MCF 10A (cell line): ENCODE measurements at regions not wholly inside any gene's neighbourhood (a gene's known extent, or its start where the extent isn't known, plus 50 kb on each side); places are given as distances from the start of the nearest gene placed in this dataset.

Experiments used
- BruUV-seq: library from RNA; stranded (reverse); fragments of 400-500 nt; replicated peaks from 2 replicates; lab custom pipeline; 2021; lab: Mats Ljungman, UMichigan
- CTCF ChIA-PET: fragments of 300-600 bp; sonication (Branson Sonifier 250); formaldehyde crosslinking; extraction: SDS; loops from one replicate; lab custom pipeline; 2021; ENCODE audit warnings: antibody characterized with exemption, inconsistent platforms; lab: Yijun Ruan, JAX
- POLR2A ChIA-PET: fragments of 300-600, 350-650 bp; sonication (Branson Sonifier 250); formaldehyde crosslinking; extraction: SDS; loops from one replicate; lab custom pipeline; 2020; ENCODE audit warnings: antibody characterized with exemption, inconsistent platforms; lab: Yijun Ruan, JAX
- DNase-seq: peaks from one replicate; pipeline ENCODE4 v3.0.0-alpha.2; 2018; ENCODE audit not compliant: unreplicated experiment
- H3K27ac Mint-ChIP-seq: one replicate; pipeline ENCODE4 v1.8.0; 2022; ENCODE audit warnings: mild to moderate bottlenecking, low read depth, mixed read lengths; ENCODE audit not compliant: unreplicated experiment
- H3K27me3 Mint-ChIP-seq: one replicate; pipeline ENCODE4 v1.8.0; 2022; ENCODE audit warnings: mixed read lengths; ENCODE audit not compliant: insufficient read depth, unreplicated experiment
- H3K36me3 Mint-ChIP-seq: one replicate; pipeline ENCODE4 v1.8.0; 2022; ENCODE audit warnings: mild to moderate bottlenecking, moderate library complexity, mixed read lengths; ENCODE audit not compliant: insufficient read depth, unreplicated experiment
- H3K4me1 Mint-ChIP-seq: one replicate; pipeline ENCODE4 v1.8.0; 2022; ENCODE audit warnings: mixed read lengths; ENCODE audit not compliant: insufficient read depth, unreplicated experiment
- H3K4me3 Mint-ChIP-seq: one replicate; pipeline ENCODE4 v1.8.0; 2022; ENCODE audit warnings: mild to moderate bottlenecking, moderate library complexity, mixed read lengths; ENCODE audit not compliant: unreplicated experiment
- H3K9me3 Mint-ChIP-seq: one replicate; pipeline ENCODE4 v1.8.0; 2022; ENCODE audit warnings: mixed read lengths; ENCODE audit not compliant: unreplicated experiment
- intact Hi-C: fragments of 100-400 bp; cut with micrococcal nuclease; formaldehyde crosslinking; loops from 2 replicates; pipeline ENCODE4 v1.14.1; 2022
- TF ChIP-seq, protein P1 (sequence below): fragments of 200-600 bp; IDR thresholded peaks from one replicate; pipeline ENCODE4 v1.8.0; 2022; ENCODE audit warnings: antibody characterized with exemption, mild to moderate bottlenecking; ENCODE audit not compliant: unreplicated experiment

DNA sequence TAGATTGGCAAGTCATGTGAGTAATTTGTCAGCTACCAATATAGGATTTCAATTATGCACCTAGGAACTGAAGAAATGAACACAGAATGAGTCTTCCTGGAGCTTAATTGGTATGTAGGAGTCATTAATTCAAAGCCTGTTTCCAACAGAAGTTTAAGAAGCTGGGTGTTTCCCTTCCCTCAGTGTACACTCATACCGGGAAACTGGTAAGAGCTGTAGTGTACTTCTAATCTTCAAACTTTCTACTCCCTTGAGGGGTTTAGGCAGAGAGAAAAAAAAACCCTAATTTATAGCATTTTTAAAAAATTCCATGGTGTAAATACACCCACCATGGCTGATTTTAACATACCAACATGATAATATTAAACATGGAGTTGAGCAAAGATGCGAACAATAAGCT, 665.7 kb upstream of the SLITRK5 start:
- CTCF ChIA-PET, result interaction anchor here (0.6 kb wide), 1 partner anchor 270 kb away, joined by 3 read pairs; no protein-coding TSS in a partner anchor
- TF ChIP-seq, protein P1, sequence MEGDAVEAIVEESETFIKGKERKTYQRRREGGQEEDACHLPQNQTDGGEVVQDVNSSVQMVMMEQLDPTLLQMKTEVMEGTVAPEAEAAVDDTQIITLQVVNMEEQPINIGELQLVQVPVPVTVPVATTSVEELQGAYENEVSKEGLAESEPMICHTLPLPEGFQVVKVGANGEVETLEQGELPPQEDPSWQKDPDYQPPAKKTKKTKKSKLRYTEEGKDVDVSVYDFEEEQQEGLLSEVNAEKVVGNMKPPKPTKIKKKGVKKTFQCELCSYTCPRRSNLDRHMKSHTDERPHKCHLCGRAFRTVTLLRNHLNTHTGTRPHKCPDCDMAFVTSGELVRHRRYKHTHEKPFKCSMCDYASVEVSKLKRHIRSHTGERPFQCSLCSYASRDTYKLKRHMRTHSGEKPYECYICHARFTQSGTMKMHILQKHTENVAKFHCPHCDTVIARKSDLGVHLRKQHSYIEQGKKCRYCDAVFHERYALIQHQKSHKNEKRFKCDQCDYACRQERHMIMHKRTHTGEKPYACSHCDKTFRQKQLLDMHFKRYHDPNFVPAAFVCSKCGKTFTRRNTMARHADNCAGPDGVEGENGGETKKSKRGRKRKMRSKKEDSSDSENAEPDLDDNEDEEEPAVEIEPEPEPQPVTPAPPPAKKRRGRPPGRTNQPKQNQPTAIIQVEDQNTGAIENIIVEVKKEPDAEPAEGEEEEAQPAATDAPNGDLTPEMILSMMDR, result no peak
- no peaks in the 10 kb centered on the region for H3K36me3 Mint-ChIP-seq
- DNase-seq, result no peak
- intact Hi-C loops, result no loop called here
- POLR2A ChIA-PET, result no interaction called here
- H3K4me1 Mint-ChIP-seq, result no peaks in the 10 kb centered on the region
- BruUV-seq, result no TSS peak
- H3K27me3 Mint-ChIP-seq, result no peaks in the 10 kb centered on the region
- H3K9me3 Mint-ChIP-seq, result peaks cover 18% of the 10 kb centered on the region
- no peak overlapping the region for H3K4me3 Mint-ChIP-seq
- H3K27ac Mint-ChIP-seq, result no peak overlapping the region

DNA sequence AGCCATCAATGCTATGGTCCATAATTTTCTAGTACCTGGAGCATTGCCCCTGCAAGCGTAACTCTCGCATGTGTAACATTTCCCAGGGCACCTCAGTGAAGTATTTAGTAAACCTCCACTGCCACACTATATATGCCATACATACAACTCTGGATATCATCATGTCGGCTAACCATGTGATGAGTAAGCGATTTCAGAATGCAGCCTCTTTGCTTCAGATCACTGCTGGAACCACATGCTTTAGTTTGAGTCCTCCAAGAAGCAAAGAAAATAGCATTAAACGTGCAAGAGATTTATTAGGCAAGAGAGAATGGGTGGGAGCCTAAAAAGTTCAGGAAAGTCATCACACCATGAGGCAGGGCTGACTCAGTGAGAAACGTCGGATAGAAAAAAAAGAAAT, 635.6 kb upstream of the SLITRK5 start:
- no peak overlapping the region for H3K4me3 Mint-ChIP-seq
- H3K36me3 Mint-ChIP-seq, result no peaks in the 10 kb centered on the region
- intact Hi-C loops, result no loop called here
- no peak overlapping the region for H3K27ac Mint-ChIP-seq
- TF ChIP-seq, protein P1, result no peak
- CTCF ChIA-PET, result no interaction called here
- no peaks in the 10 kb centered on the region for H3K27me3 Mint-ChIP-seq
- no peaks in the 10 kb centered on the region for H3K9me3 Mint-ChIP-seq
- POLR2A ChIA-PET, result no interaction called here
- BruUV-seq, result no TSS peak
- no peaks in the 10 kb centered on the region for H3K4me1 Mint-ChIP-seq
- DNase-seq, result no peak

DNA sequence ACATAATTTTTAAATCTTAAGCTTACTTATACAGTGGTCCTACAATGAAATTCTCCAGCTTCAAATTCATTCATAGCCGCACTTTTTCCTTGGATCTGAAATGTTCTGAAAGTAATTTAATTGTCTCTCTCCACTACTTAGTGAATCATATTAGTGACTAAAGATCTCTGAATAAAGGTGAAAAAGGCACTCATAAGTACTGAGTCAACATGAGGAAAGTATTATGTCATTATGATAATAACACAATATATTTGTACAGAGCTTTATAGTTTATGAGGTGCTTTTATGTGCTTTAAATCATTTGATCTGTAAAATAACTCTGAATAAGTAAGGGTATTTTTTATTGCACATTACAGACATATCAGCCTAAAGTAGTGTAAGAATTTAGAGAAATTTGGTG, 628.2 kb upstream of the SLITRK5 start:
- ChIA-PET POLR2A (interaction anchor here (1.0 kb wide), 1 partner anchor 9 kb away, joined by 3 read pairs; no protein-coding TSS in a partner anchor), CTCF (no interaction called here)
- H3K9me3 Mint-ChIP-seq, result peaks cover 17% of the 10 kb centered on the region
- TF ChIP-seq, protein P1, result no peak
- no peaks in the 10 kb centered on the region for H3K4me1 Mint-ChIP-seq
- intact Hi-C loops, result no loop called here
- no peak for DNase-seq
- BruUV-seq, result no TSS peak
- no peak overlapping the region for H3K4me3 Mint-ChIP-seq
- H3K27ac Mint-ChIP-seq, result no peak overlapping the region
- no peaks in the 10 kb centered on the region for H3K27me3 Mint-ChIP-seq
- H3K36me3 Mint-ChIP-seq, result no peaks in the 10 kb centered on the region

DNA sequence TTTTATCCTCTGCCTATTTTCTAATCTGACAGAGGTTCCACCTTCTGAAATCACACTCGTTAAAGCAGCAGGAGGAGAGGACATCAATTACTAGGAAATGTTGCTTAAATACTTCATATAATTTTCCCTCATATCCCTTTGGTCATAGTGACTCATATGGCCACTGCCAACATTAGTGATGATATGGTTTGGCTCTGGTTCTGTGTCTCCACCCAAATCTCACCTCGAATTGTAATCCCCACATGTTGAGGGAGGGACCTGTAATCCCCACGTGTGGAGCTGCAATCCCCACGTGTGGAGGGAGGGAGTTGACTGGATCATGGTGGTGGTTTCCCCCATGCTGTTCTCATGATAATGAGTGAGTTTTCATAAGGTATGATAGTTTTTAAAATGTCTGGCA, 618.4 kb upstream of the SLITRK5 start:
- CTCF ChIA-PET, result no interaction called here
- Mint-ChIP-seq H3K4me3 (no peak overlapping the region), H3K27me3 (no peaks in the 10 kb centered on the region), H3K36me3 (no peaks in the 10 kb centered on the region), H3K4me1 (peaks cover 10% of the 10 kb centered on the region), H3K27ac (peak overlapping the region; percentile 50), H3K9me3 (peaks cover 8% of the 10 kb centered on the region)
- intact Hi-C loops, result no loop called here
- POLR2A ChIA-PET, result no interaction called here
- no TSS peak for BruUV-seq
- TF ChIP-seq, protein P1, result no peak
- DNase-seq, result peak; percentile 26
